GM21447 (cell line): ENCODE measurements at regions not wholly inside any gene's neighbourhood (a gene's known extent, or its start where the extent isn't known, plus 50 kb on each side); places are given as distances from the start of the nearest gene placed in this dataset.
"Not testable (repeated sequence)": the region's sequence is repeated elsewhere in the genome, so short reads cannot be mapped to it uniquely, and the experiment has no call there.

Experiments used
- ATAC-seq: cut with Tn5 transposase; IDR thresholded peaks from one replicate; pipeline ENCODE4 v1.9.1; 2021; ENCODE audit not compliant: unreplicated experiment

- no peak for ATAC-seq
Observed at GRCh38 chr2:82084679-82085392, 1780.3 kb upstream of the LRRTM1 start.

- no peak for ATAC-seq
Observed at GRCh38 chr2:82075875-82076274, 1771.3 kb upstream of the LRRTM1 start.

GRCh38 chr2:82062463-82062862, 1757.9 kb upstream of the LRRTM1 start:
- ATAC-seq = no peak

DNA sequence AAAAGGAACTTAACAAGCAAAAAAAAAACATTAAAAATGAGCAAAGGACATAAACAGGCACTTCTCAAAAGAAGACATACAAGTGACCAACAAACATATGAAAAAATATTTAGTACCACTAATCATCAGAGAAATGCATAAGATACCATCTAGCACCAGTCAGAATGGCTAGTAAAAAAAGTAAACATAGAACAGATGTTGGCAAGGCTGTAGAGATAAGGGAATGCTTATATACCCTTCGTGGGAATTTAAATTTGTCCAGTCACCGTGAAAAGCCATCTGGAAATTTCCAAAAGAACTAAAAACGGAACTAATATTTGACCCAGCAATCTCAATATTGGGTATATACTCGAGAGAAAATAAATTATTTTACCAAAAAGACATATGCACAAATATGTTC, 1751.3 kb upstream of the LRRTM1 start:
- no peak for ATAC-seq

- no peak for ATAC-seq
Observed at GRCh38 chr2:82043867-82044266, 1739.3 kb upstream of the LRRTM1 start.

- ATAC-seq = no peak
Observed at GRCh38 chr2:82027921-82028615, 1723.5 kb upstream of the LRRTM1 start.

DNA sequence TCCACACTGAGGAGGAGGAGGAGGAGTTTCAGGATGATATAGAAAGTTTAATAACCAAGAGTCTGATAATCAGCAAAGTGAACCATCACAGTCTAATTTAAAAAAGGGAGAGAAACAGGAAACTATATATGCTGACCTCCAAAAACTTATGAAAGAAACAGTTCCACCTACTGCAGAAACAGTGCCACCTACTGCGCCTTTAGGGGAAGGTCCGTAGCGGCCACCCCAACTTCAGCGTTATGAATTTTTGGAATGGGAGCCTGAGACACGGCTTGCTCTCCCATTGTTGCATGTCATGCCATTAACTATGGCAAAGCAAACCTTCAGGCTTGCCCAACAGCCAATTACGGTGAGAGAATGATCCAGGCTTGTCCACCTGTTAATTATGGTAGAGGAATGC, 1719.2 kb upstream of the LRRTM1 start:
- ATAC-seq = no peak

- ATAC-seq = no peak
Observed at GRCh38 chr2:82013641-82014040, 1709.1 kb upstream of the LRRTM1 start.

DNA sequence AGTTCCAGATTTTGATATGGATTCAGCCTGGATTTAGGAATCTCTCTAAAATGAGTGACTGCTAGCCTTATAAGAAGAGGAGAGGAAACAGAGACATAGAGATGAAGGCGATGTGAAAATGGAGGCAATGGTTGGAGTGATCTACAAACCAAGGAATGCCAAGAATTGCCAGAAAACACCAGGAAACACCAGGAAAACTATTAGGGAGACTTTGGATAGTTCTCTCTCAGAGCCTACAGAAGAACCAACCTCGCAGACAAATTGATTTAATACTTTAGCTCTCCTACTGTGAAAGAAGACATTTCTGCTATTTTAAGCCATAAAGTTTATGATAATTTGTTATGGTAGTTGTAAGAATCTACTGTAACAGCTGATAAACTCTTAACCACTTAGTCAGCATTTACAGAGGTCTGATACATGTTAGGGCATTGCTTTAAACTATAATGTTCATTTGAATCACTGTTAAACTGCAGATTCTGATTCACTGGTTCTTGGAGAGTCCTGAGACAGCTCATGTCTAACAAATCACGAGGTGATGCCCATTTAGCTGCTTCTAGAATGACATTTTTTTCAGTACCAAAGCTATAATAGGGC, 1702.6 kb upstream of the LRRTM1 start:
- ATAC-seq = no peak

DNA sequence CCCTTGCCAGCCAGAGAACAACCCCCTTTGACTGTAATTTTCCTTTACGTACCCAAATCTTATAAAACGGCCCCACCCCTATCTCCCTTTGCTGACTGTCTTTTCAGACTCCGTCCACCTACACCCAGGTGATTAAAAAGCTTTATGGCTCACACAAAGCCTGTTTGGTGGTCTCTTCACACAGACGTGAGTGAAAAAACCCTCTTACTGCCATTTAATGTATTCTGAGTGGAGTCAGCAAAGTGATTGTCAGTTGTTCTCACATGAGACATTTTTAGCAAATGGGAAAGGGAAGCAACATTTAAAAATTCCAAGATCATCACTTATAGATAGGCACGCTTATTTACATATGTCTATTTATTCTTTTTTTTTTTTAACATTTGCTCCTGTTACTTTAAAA, 1701.3 kb upstream of the LRRTM1 start:
- not testable (repeated sequence) for ATAC-seq

GRCh38 chr2:82001614-82002013, 1697.1 kb upstream of the LRRTM1 start:
- ATAC-seq = no peak

DNA sequence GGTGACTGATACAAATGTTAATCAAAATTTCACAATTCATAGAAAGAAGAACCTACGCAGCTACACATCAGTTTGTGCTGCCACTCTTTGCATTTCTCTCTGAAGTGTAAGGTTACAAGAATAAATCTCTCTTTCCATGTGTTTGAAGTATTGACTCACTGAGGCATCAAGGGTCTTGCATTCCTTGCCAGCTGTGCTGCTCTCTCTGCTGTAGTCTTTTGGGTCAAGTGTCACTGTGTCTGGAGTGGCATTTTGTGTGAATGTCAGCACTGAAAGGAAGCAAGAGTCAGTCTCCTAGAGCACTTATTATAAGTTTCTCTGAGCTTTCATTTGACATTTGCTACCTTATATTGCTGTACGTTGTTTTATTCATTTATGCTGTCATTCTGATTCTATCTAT, 1696.1 kb upstream of the LRRTM1 start:
- no peak for ATAC-seq

- no peak for ATAC-seq
Observed at GRCh38 chr2:81996332-81996731, 1691.8 kb upstream of the LRRTM1 start.

DNA sequence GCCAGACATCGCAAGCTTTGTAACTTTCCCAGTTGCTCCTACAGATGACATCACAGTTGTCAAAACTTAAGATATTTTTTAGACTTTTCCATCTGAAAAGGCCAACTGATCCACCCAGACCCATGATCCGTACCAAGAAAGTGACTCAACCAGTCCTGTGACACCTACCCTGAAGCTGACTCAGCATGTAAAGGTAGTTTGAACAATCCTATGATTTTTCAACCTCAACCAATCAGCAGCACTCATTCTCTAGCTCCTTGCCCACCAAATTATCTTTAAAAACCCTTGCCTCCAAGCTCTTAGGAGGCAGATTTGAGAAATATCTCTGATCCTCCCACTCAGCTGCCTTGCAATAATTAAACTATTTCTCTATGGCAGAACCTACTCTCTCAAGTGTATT, 1686.7 kb upstream of the LRRTM1 start:
- ATAC-seq = no peak

DNA sequence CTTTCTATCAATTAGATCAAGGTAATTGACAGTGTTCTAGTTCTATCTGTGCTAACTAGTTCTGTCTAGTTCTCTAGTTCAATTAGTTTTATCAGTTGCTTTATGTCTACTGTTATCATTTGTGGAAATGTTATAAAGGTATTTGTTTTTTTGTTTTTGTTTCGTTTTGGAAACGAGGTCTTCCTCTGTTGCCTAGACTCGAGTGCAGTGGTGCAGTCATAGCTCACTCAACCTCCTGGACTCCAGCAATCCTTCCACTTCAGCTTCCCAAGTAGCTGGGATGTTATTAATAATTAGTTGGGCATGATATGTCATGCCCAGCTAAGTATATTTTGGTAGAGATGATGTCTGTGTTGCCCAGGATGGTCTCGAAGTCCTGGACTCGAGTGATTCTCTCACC, 1682.8 kb upstream of the LRRTM1 start:
- ATAC-seq = no peak

GRCh38 chr2:81984969-81985637, 1680.6 kb upstream of the LRRTM1 start:
- no peak for ATAC-seq

GRCh38 chr2:81981585-81981984, 1677.0 kb upstream of the LRRTM1 start:
- ATAC-seq = no peak

- no peak for ATAC-seq
Observed at GRCh38 chr2:81979086-81979485, 1674.5 kb upstream of the LRRTM1 start.

GRCh38 chr2:81976998-81977397, 1672.4 kb upstream of the LRRTM1 start:
- no peak for ATAC-seq

- ATAC-seq = no peak
Observed at GRCh38 chr2:81974216-81974615, 1669.7 kb upstream of the LRRTM1 start.

- ATAC-seq = no peak
Observed at GRCh38 chr2:81942876-81943275, 1638.3 kb upstream of the LRRTM1 start.
